ENCODE measurements at regions not wholly inside any gene's neighbourhood (a gene's known extent, or its start where the extent isn't known, plus 50 kb on each side); places are given as distances from the start of the nearest gene placed in this dataset.

DNA sequence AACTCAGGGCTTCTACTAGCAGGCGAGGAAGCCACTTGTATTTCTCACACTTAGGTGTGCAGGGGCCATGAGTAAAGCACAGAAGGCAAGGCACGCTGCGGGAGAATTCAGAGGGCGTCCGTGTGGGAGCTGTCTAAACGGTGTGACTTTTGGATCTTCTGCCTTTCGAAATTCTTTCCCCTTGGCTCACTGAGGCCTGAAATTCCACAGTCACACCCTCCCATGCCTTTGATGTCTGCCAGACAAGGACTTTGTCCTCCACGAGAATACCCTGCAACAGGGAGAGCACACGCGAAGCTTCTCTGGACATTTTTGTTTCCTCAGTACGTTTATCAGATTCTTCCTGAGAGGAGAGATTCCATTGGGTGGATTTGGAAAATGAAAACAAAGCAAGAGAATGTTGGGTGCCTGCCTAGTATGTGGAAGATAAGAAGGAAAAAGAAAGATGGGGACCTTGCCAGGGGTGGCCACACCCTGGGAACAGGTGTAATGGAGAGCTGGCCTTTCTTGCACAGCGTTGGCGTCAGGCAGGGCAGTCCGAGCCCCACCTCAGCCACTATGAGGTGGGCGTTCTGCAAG lies 235.7 kb downstream of the MYLK4 start:
- TF ChIP-seq, protein P1, sequence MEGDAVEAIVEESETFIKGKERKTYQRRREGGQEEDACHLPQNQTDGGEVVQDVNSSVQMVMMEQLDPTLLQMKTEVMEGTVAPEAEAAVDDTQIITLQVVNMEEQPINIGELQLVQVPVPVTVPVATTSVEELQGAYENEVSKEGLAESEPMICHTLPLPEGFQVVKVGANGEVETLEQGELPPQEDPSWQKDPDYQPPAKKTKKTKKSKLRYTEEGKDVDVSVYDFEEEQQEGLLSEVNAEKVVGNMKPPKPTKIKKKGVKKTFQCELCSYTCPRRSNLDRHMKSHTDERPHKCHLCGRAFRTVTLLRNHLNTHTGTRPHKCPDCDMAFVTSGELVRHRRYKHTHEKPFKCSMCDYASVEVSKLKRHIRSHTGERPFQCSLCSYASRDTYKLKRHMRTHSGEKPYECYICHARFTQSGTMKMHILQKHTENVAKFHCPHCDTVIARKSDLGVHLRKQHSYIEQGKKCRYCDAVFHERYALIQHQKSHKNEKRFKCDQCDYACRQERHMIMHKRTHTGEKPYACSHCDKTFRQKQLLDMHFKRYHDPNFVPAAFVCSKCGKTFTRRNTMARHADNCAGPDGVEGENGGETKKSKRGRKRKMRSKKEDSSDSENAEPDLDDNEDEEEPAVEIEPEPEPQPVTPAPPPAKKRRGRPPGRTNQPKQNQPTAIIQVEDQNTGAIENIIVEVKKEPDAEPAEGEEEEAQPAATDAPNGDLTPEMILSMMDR (IDR thresholded peaks at IDR 0.05), result no peak
- no peak for TF ChIP-seq POLR2A (IDR thresholded peaks at IDR 0.05)
- intact Hi-C loops (cut with DNase I), result no loop called here
- DNase-seq, result no peak
- Histone ChIP-seq H3K27ac (no peak overlapping the region), H3K4me1 (replicated peaks in 1 of 2) (no peaks in the 10 kb centered on the region), H3K4me3 (no peak overlapping the region), H3K9me3 (replicated peaks in 1 of 3) (peaks cover 0 to 6% (median 0%) of the 10 kb centered on the region in 3 donors), H3K36me3 (replicated peaks in 1 of 2) (no peaks in the 10 kb centered on the region), H3K27me3 (peaks cover 4% of the 10 kb centered on the region)
- WGBS, 4 donors, result 61 to 69% (median 68%) methylated on average over 15 of the region's 15 CpGs

DNA sequence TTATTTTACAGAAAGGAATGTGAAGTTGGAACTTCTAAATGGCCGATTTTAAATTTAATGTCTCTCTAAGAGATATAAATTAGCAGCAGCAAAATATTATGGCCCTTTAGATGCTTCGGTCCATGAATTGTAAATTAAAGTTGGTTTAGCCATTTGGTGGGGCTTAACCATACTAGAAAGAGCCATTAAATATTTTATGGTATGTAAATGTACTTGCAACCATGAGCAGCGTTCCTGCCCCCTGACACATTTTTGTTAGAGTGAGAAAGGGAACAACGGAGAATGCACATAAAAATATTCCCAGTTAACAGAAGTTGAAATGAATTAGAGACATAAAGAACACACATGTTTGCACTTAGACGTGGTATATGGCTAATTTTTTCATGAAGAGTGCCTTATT lies 237.9 kb downstream of the MYLK4 start:
- TF ChIP-seq, protein P1 (IDR thresholded peaks at IDR 0.05), result no peak
- TF ChIP-seq POLR2A (IDR thresholded peaks at IDR 0.05), result no peak
- Histone ChIP-seq H3K27ac (no peak overlapping the region), H3K9me3 (replicated peaks in 1 of 3) (no peaks in the 10 kb centered on the region), H3K27me3 (peaks cover 16% of the 10 kb centered on the region), H3K36me3 (replicated peaks in 1 of 2) (no peaks in the 10 kb centered on the region), H3K4me3 (no peak overlapping the region), H3K4me1 (replicated peaks in 1 of 2) (no peaks in the 10 kb centered on the region)
- intact Hi-C loops (cut with DNase I), result no loop called here
- no peak for DNase-seq
- 59 to 69% (median 68%) methylated on average over 5 of the region's 5 CpGs for WGBS, 4 donors

DNA sequence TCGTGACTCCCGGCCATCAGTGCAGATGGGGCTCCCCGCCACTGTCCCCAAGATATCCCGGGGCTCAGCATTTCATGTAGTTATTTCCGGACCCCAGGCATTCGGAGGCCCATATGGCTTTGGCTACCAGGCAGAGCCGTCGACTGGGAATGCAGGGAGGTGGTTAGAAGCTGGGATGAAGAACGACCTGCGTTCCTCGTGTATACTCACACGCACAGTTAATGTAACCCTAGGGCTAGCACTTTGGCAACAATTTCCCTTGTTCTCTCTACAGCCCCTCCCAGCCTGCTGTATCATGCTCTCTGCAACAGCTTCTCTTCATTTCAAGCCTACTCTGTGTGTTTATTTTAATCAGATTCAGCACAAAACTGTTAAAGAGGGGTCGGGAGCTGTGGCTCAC lies 240.4 kb downstream of the MYLK4 start:
- H3K4me3 ChIP-seq, result no peak overlapping the region

DNA sequence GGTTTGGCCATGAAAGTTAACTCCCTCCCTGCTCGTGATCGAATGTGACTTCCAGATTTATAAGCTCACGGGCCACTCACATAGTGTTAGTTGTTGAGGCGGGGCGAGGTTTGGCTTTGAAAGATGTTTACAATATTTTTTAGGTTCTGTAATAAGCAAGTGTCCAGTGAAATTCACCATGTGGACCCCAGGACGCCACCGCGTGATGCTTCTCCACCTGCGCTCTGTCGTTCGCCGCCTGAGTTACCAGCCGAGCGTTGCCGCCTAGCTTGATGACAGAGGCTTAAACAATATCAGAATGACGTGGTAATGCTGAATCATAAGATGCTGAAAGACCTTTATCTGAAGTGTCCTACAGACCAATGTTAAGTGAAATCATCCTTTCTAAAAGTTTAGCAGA lies 241.0 kb downstream of the MYLK4 start:
- DNase-seq, result no peak
- WGBS, 4 donors, result 89 to 92% (median 90%) methylated on average over 16 of the region's 16 CpGs
- H3K27me3 ChIP-seq, result peaks cover 37% of the 10 kb centered on the region
- no peak overlapping the region for H3K4me3 ChIP-seq
- intact Hi-C loops (cut with DNase I), result no loop called here
- H3K36me3 ChIP-seq (replicated peaks in 1 of 2), result no peaks in the 10 kb centered on the region
- H3K4me1 ChIP-seq (replicated peaks in 1 of 2), result no peaks in the 10 kb centered on the region
- TF ChIP-seq POLR2A (IDR thresholded peaks at IDR 0.05), result no peak
- TF ChIP-seq, protein P1 (IDR thresholded peaks at IDR 0.05), result no peak
- H3K9me3 ChIP-seq (replicated peaks in 1 of 3), result no peaks in the 10 kb centered on the region
- H3K27ac ChIP-seq, result no peak overlapping the region

More for the DNA sequence above, 240.4 kb downstream of the MYLK4 start:
- no peak for DNase-seq
- Histone ChIP-seq H3K9me3 (replicated peaks in 1 of 3) (no peaks in the 10 kb centered on the region), H3K4me1 (replicated peaks in 1 of 2) (no peaks in the 10 kb centered on the region), H3K36me3 (replicated peaks in 1 of 2) (no peaks in the 10 kb centered on the region), H3K27me3 (peaks cover 36% of the 10 kb centered on the region), H3K27ac (no peak overlapping the region)
- 74 to 80% (median 77%) methylated on average over 11 to 13 of the region's 13 CpGs for WGBS, 4 donors
- TF ChIP-seq, protein P1 (IDR thresholded peaks at IDR 0.05), result no peak
- no peak for TF ChIP-seq POLR2A (IDR thresholded peaks at IDR 0.05)
- intact Hi-C loops (cut with DNase I), result no loop called here

Measured in adrenal gland (tissue), 9 donors.